SK-N-SH (cell line): ENCODE measurements at regions not wholly inside any gene's neighbourhood (a gene's known extent, or its start where the extent isn't known, plus 50 kb on each side); places are given as distances from the start of the nearest gene placed in this dataset.

ENCODE experiments used
- CTCF ChIP-seq: fragments of 200-600 bp; sonication (generic); IDR thresholded peaks from 2 replicates; pipeline ENCODE4 v1.6.1; 2017; ENCODE audit warnings: antibody characterized with exemption, mild to moderate bottlenecking, moderate library complexity
- EP300 ChIP-seq, 2 experiments: IDR thresholded peaks; 2 replicates each; pipeline versions ENCODE4 v1.4.0 to v1.6.1; 2012; ENCODE audit warnings: borderline replicate concordance in 1 of 2, low read depth in 1 of 2, low read length in 1 of 2
- FOXJ3 ChIP-seq: sonication (generic); formaldehyde crosslinking; IDR thresholded peaks from 2 replicates; pipeline ENCODE4 v1.5.1; 2020; ENCODE audit warnings: mild to moderate bottlenecking, missing genetic modification reagents
- MXI1 ChIP-seq: IDR thresholded peaks from 2 replicates; pipeline ENCODE4 v1.6.1; 2012; ENCODE audit warnings: mild to moderate bottlenecking, low read depth, low read length, improper control_type of control experiment
- POLR2AphosphoS5 ChIP-seq: IDR thresholded peaks from 2 replicates; pipeline ENCODE4 v1.6.1; 2012; ENCODE audit warnings: low read depth, low read length
- SIN3A ChIP-seq: IDR thresholded peaks from 2 replicates; pipeline ENCODE4 v1.6.1; 2012; ENCODE audit warnings: low read depth, mild to moderate bottlenecking, low read length, moderate library complexity, borderline replicate concordance
- TCF12 ChIP-seq: IDR thresholded peaks from 2 replicates; pipeline ENCODE4 v1.4.0; 2012
- ZBTB33 ChIP-seq: IDR thresholded peaks from 2 replicates; pipeline ENCODE4 v1.4.0; 2012; ENCODE audit warnings: low read depth, borderline replicate concordance

GRCh38 chr1:194355488-194356106 is 1169.2 kb upstream of the B3GALT2 start:
- no peak for TF ChIP-seq SIN3A
- no peak for TF ChIP-seq CTCF
- no peak for TF ChIP-seq EP300 (IDR thresholded peaks at IDR 0.05; ENCODE audit: borderline replicate concordance in 1 of 2, low read depth in 1 of 2, low read length in 1 of 2)
- no peak for TF ChIP-seq TCF12
- TF ChIP-seq POLR2AphosphoS5, result no peak
- no peak for TF ChIP-seq MXI1
- TF ChIP-seq FOXJ3, result no peak
- TF ChIP-seq ZBTB33, result no peak
